IMR-90 (cell line): ENCODE measurements at regions not wholly inside any gene's neighbourhood (a gene's known extent, or its start where the extent isn't known, plus 50 kb on each side); places are given as distances from the start of the nearest gene placed in this dataset.

ENCODE experiments used
- ATAC-seq: fragments of 200-7000 bp; cut with Tn5 transposase; 2 replicates; pipeline ENCODE4 v1.9.1; 2020; ENCODE audit warnings: low read depth, mild to moderate bottlenecking, moderate library complexity
- BruUV-seq: library from RNA; stranded (reverse); fragments of 400-500 nt; replicated peaks from 2 replicates; lab custom pipeline; 2021; lab: Mats Ljungman, UMichigan
- CTCF ChIA-PET: fragments of 300-600 bp; formaldehyde crosslinking; extraction: SDS; loops from one replicate; lab custom pipeline; 2021; ENCODE audit warnings: antibody characterized with exemption; lab: Yijun Ruan, JAX
- POLR2A ChIA-PET: fragments of 300-600 bp; sonication (Branson Sonifier 250); formaldehyde crosslinking; loops from one replicate; lab custom pipeline; 2022; ENCODE audit warnings: antibody characterized with exemption; ENCODE audit not compliant: unreplicated experiment; lab: Charles Lee
- DNase-seq: peaks from one replicate; pipeline ENCODE4 v3.0.0; 2013
- H2AFZ ChIP-seq: replicated peaks from 2 replicates; pipeline ENCODE3; 2013; ENCODE audit warnings: low read length, mild to moderate bottlenecking; ENCODE audit not compliant: poor library complexity
- H2AK5ac ChIP-seq: 2 replicates; pipeline ENCODE4 v1.6.1; 2013; ENCODE audit warnings: low read depth, low read length, inconsistent platforms
- H2AK9ac ChIP-seq: replicated peaks from 2 replicates; pipeline ENCODE3; 2013; ENCODE audit warnings: mild to moderate bottlenecking, low read depth, low read length, moderate library complexity; ENCODE audit not compliant: poor library complexity
- H2BK120ac ChIP-seq: 2 replicates; pipeline ENCODE4 v1.6.1; 2013; ENCODE audit warnings: low read depth, low read length, inconsistent platforms
- H2BK15ac ChIP-seq: 3 replicates; pipeline ENCODE4 v1.6.1; 2013; ENCODE audit warnings: low read depth, low read length, inconsistent platforms
- H2BK20ac ChIP-seq: 2 replicates; pipeline ENCODE4 v1.6.1; 2013; ENCODE audit warnings: low read depth, mild to moderate bottlenecking, inconsistent platforms, low read length, moderate library complexity
- H2BK5ac ChIP-seq: 2 replicates; pipeline ENCODE4 v1.6.1; 2013; ENCODE audit warnings: mild to moderate bottlenecking, low read depth, low read length, inconsistent platforms; ENCODE audit not compliant: poor library complexity, severe bottlenecking
- H3K14ac ChIP-seq: replicated peaks from 2 replicates; pipeline ENCODE4 v1.6.1; 2013; ENCODE audit warnings: low read depth, low read length, inconsistent platforms
- H3K18ac ChIP-seq: 2 replicates; pipeline ENCODE4 v1.6.1; 2013; ENCODE audit warnings: low read depth, low read length, control low read depth
- H3K23ac ChIP-seq: 2 replicates; pipeline ENCODE4 v1.6.1; 2013; ENCODE audit warnings: low read depth, low read length, inconsistent platforms
- H3K27ac ChIP-seq: 2 replicates; pipeline ENCODE4 v1.5.1; 2013; ENCODE audit warnings: mild to moderate bottlenecking, control low read depth, low read length; ENCODE audit not compliant: insufficient read depth
- H3K27me3 ChIP-seq: 2 replicates; pipeline ENCODE4 v1.6.1; 2013; ENCODE audit warnings: low read length; ENCODE audit not compliant: control insufficient read depth, insufficient read depth
- H3K36me3 ChIP-seq: 2 replicates; pipeline ENCODE4 v1.6.1; 2013; ENCODE audit warnings: low read length, mixed read lengths; ENCODE audit not compliant: control insufficient read depth, insufficient read depth
- H3K4ac ChIP-seq: 2 replicates; pipeline ENCODE4 v1.6.1; 2013; ENCODE audit warnings: low read depth, low read length, inconsistent platforms
- H3K4me1 ChIP-seq: 2 replicates; pipeline ENCODE4 v1.6.1; 2013; ENCODE audit warnings: low read length, mixed read lengths; ENCODE audit not compliant: control insufficient read depth, insufficient read depth
- H3K4me2 ChIP-seq: 2 replicates; pipeline ENCODE4 v1.6.1; 2013; ENCODE audit warnings: low read depth, mild to moderate bottlenecking, control low read depth, low read length, moderate library complexity
- H3K4me3 ChIP-seq: 2 replicates; pipeline ENCODE4 v1.5.1; 2013; ENCODE audit warnings: low read depth, mild to moderate bottlenecking, control low read depth, low read length, moderate library complexity; ENCODE audit not compliant: insufficient read depth
- H3K56ac ChIP-seq: 2 replicates; pipeline ENCODE4 v1.6.1; 2013; ENCODE audit warnings: low read length, inconsistent platforms; ENCODE audit not compliant: insufficient read depth; ENCODE audit errors: extremely low read depth
- H3K79me1 ChIP-seq, 2 experiments: 2 replicates each; pipeline ENCODE4 v1.6.1; 2013; ENCODE audit warnings: low read length in 2 of 2, inconsistent platforms in 1 of 2, low read depth in 1 of 2
- H3K9ac ChIP-seq: 2 replicates; pipeline ENCODE4 v1.6.1; 2013; ENCODE audit warnings: low read depth, low read length, control low read depth
- H3K9me1 ChIP-seq: 2 replicates; pipeline ENCODE4 v1.6.1; 2013; ENCODE audit warnings: low read length, inconsistent platforms; ENCODE audit not compliant: insufficient read depth
- H3K9me3 ChIP-seq: 2 replicates; pipeline ENCODE4 v1.6.1; 2013; ENCODE audit warnings: low read length; ENCODE audit not compliant: control insufficient read depth, insufficient read depth
- H4K20me1 ChIP-seq: 2 replicates; pipeline ENCODE4 v1.6.1; 2013; ENCODE audit warnings: low read length, inconsistent platforms; ENCODE audit not compliant: insufficient read depth
- H4K5ac ChIP-seq: 2 replicates; pipeline ENCODE4 v1.6.1; 2013; ENCODE audit warnings: mild to moderate bottlenecking, low read depth, low read length, control low read depth
- H4K8ac ChIP-seq, 2 experiments: 2 replicates each; pipeline ENCODE4 v1.6.1; 2013; ENCODE audit warnings: low read depth in 2 of 2, low read length in 2 of 2, control low read depth in 1 of 2, inconsistent platforms in 1 of 2
- H4K91ac ChIP-seq: 2 replicates; pipeline ENCODE4 v1.6.1; 2013; ENCODE audit warnings: low read depth, low read length, inconsistent platforms; ENCODE audit not compliant: insufficient read depth
- BHLHE40 ChIP-seq: fragments of 150-350 bp; IDR thresholded peaks from 2 replicates; pipeline ENCODE4 v1.6.1; 2016; ENCODE audit warnings: mild to moderate bottlenecking, low read depth, low read length
- CEBPB ChIP-seq: IDR thresholded peaks from 2 replicates; pipeline ENCODE4 v1.6.1; 2012; ENCODE audit warnings: low read depth, low read length, improper control_type of control experiment
- CHD1 ChIP-seq: IDR thresholded peaks from 2 replicates; pipeline ENCODE4 v1.6.1; 2012; ENCODE audit warnings: low read depth, low read length, improper control_type of control experiment
- CTCF ChIP-seq: conservative IDR thresholded peaks from 2 replicates; pipeline ENCODE4 v1.5.1; 2012; ENCODE audit warnings: mild to moderate bottlenecking, low read depth, low read length, improper control_type of control experiment
- ELK1 ChIP-seq: fragments of 150-350 bp; IDR thresholded peaks from 2 replicates; pipeline ENCODE4 v1.6.1; 2016; ENCODE audit warnings: low read depth, mild to moderate bottlenecking, low read length, moderate library complexity, borderline replicate concordance
- FOS ChIP-seq: fragments of 150-350 bp; IDR thresholded peaks from 2 replicates; pipeline ENCODE4 v1.6.1; 2016; ENCODE audit warnings: low read depth, low read length
- MAFK ChIP-seq: IDR thresholded peaks from 2 replicates; pipeline ENCODE4 v1.6.1; 2012; ENCODE audit warnings: low read depth, low read length, improper control_type of control experiment
- MAZ ChIP-seq: IDR thresholded peaks from 2 replicates; pipeline ENCODE4 v1.6.1; 2012; ENCODE audit warnings: low read depth, mild to moderate bottlenecking, low read length, improper control_type of control experiment, moderate library complexity, borderline replicate concordance
- MXI1 ChIP-seq: IDR thresholded peaks from 2 replicates; pipeline ENCODE4 v1.6.1; 2012; ENCODE audit warnings: low read depth, mild to moderate bottlenecking, low read length, moderate library complexity, borderline replicate concordance
- NFE2L2 ChIP-seq: fragments of 150-350 bp; IDR thresholded peaks from 2 replicates; pipeline ENCODE4 v1.6.1; 2016; ENCODE audit warnings: low read depth, mild to moderate bottlenecking, low read length
- POLR2A ChIP-seq: IDR thresholded peaks from 2 replicates; pipeline ENCODE4 v1.6.1; 2012; ENCODE audit warnings: mild to moderate bottlenecking, low read depth, low read length
- RAD21 ChIP-seq: IDR thresholded peaks from 2 replicates; pipeline ENCODE4 v1.6.1; 2012; ENCODE audit warnings: low read length, improper control_type of control experiment
- RCOR1 ChIP-seq: IDR thresholded peaks from 2 replicates; pipeline ENCODE4 v1.6.1; 2012; ENCODE audit warnings: mild to moderate bottlenecking, low read length, improper control_type of control experiment; ENCODE audit not compliant: insufficient replicate concordance
- RFX5 ChIP-seq: IDR thresholded peaks from 2 replicates; pipeline ENCODE4 v1.8.0; 2012; ENCODE audit warnings: low read depth, mild to moderate bottlenecking, low read length, moderate library complexity
- SMC3 ChIP-seq: fragments of 150-350 bp; IDR thresholded peaks from 2 replicates; pipeline ENCODE4 v1.6.1; 2016; ENCODE audit warnings: low read depth, mild to moderate bottlenecking, antibody characterized with exemption, low read length, moderate library complexity
- WGBS, 2 experiments: methylation state at CpG; one replicate each; pipeline versions ENCODE4 v1.1.5 to v1.1.7; 2013; ENCODE audit warnings: missing lambda C conversion rate in 2 of 2; ENCODE audit not compliant: insufficient read length in 1 of 2; ENCODE audit errors: extremely low coverage in 2 of 2; 5-methylcytosine and 5-hydroxymethylcytosine counted together
- dilution Hi-C: fragments of 300-500 bp; cut with HindIII; formaldehyde crosslinking; loops from one replicate; pipeline ENCODE4 v1.14.3; 2018; ENCODE audit warnings: low sequenced_read_pairs; ENCODE audit not compliant: unreplicated experiment
- in situ Hi-C: fragments of 300-500 bp; cut with MboI; formaldehyde crosslinking; loops from 3 replicates; pipeline ENCODE4 v1.14.3; 2019; ENCODE audit warnings: low sequenced_read_pairs, inconsistent platforms, mixed read lengths
- intact Hi-C: fragments of 100-400 bp; cut with micrococcal nuclease; formaldehyde crosslinking; loops from 2 replicates; pipeline ENCODE4 v1.10.0; 2022
- TF ChIP-seq, protein P1 (sequence below): fragments of 150-350 bp; IDR thresholded peaks from 2 replicates; pipeline ENCODE4 v1.6.1; 2017; ENCODE audit warnings: mild to moderate bottlenecking, antibody characterized with exemption, low read length, low read depth

DNA sequence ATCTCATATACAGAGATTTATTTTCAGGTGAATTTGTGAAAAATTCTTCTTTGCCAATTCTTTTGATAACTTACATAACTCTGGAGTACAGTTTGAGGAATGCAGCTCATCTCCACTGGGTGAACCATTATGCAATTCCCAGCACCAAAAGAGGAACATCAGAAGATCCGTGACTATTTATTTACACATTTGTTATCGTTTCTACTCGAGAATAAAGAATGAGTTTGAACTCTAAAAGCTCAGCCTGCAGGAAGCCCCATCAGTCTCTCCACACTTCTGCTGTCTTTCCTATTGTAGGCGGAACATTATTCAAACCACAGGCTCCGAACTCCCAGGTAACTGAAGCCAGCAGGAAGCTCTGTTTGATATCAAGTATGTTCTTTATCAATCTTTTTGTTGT is 95.9 kb upstream of the IFNGR1 start:
- intact Hi-C loops (loop anchor here (2.0 kb wide), 1 partner anchor 178 kb away; no protein-coding TSS in a partner anchor), dilution Hi-C loops (no loop called here), in situ Hi-C loops (loop anchor here (5.0 kb wide), 1 partner anchor 223 kb away; no protein-coding TSS in a partner anchor)
- Histone ChIP-seq H3K9ac (no peak overlapping the region), H3K27ac (no peak overlapping the region), H4K91ac (no peak overlapping the region), H4K5ac (no peak overlapping the region), H3K9me3 (no peaks in the 10 kb centered on the region), H2BK5ac (no peak overlapping the region), H2BK20ac (no peak overlapping the region), H3K18ac (no peak overlapping the region), H2BK15ac (no peak overlapping the region), H4K20me1 (no peaks in the 10 kb centered on the region), H3K36me3 (no peaks in the 10 kb centered on the region), H3K9me1 (no peaks in the 10 kb centered on the region), H3K27me3 (peaks cover 9% of the 10 kb centered on the region), H2AFZ (no peak overlapping the region), H3K4me1 (no peaks in the 10 kb centered on the region), H3K79me1 (no peaks in the 10 kb centered on the region), H2AK9ac (no peak overlapping the region), H4K8ac (no peak overlapping the region), H3K56ac (no peak overlapping the region), H2AK5ac (no peak overlapping the region), H3K14ac (no peak overlapping the region), H3K4me2 (no peak overlapping the region), H3K4me3 (no peak overlapping the region), H2BK120ac (no peak overlapping the region), H3K4ac (no peak overlapping the region), H3K23ac (no peak overlapping the region)
- no peak for ATAC-seq
- ChIA-PET CTCF (interaction anchor here (0.6 to 2.3 kb wide), 8 partner anchors 28 to 354 kb away, joined by 3 to 9 read pairs (median 4); no protein-coding TSS in a partner anchor), POLR2A (no interaction called here)
- no peak for TF ChIP-seq NFE2L2
- no peak for TF ChIP-seq POLR2A
- TF ChIP-seq RAD21, result no peak
- TF ChIP-seq FOS, result no peak
- TF ChIP-seq CEBPB, result no peak
- TF ChIP-seq ELK1, result no peak
- TF ChIP-seq MAZ, result no peak
- no peak for TF ChIP-seq CTCF
- TF ChIP-seq RCOR1, result no peak
- TF ChIP-seq BHLHE40, result no peak
- TF ChIP-seq CHD1, result no peak
- TF ChIP-seq MXI1, result no peak
- no peak for TF ChIP-seq RFX5
- TF ChIP-seq MAFK, result no peak
- TF ChIP-seq SMC3, result no peak
- TF ChIP-seq, protein P1, sequence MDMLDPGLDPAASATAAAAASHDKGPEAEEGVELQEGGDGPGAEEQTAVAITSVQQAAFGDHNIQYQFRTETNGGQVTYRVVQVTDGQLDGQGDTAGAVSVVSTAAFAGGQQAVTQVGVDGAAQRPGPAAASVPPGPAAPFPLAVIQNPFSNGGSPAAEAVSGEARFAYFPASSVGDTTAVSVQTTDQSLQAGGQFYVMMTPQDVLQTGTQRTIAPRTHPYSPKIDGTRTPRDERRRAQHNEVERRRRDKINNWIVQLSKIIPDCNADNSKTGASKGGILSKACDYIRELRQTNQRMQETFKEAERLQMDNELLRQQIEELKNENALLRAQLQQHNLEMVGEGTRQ, result no peak
- no TSS peak for BruUV-seq
- no peak for DNase-seq
- 0% methylated on average over 2 of the region's 5 CpGs; no CpG with 5 or more reads in 1 of the 2 experiments for WGBS, 2 experiments
